ENCODE measurements at regions not wholly inside any gene's neighbourhood (a gene's known extent, or its start where the extent isn't known, plus 50 kb on each side); places are given as distances from the start of the nearest gene placed in this dataset.

DNA sequence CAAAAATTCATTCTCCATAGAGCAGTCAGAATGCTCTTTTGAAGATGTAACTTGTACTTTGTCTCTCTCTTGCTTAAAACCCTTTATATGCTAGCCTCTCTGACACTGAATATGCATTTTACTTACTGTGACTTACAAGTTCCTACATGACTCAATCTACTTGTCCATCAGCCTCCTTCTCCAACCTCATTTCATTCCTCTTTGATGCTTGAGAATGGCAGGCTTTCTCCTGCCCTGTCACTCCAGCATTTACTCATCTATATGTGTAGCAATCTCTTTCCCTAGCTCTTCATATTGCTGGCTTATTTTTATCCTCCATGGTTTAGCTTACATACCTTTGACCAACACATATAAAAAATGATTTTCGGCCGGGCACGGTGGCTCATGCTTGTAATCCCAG lies 561.9 kb downstream of the CCER1 start:
- no peaks in the 10 kb centered on the region for H3K36me3 ChIP-seq (ENCODE audit: control insufficient read depth in 2 of 2, extremely low read depth in 1 of 2, insufficient read depth in 2 of 2, low read length in 2 of 2)
- no peak overlapping the region for H3K27ac ChIP-seq (ENCODE audit: insufficient read depth, low read depth, low read length)
- no peak overlapping the region for H2AFZ ChIP-seq (ENCODE audit: low read depth, low read length)
- H3K79me2 ChIP-seq (ENCODE audit: control insufficient read depth, insufficient read depth, low read length) = no peaks in the 10 kb centered on the region
- no peak for DNase-seq (ENCODE audit: low read depth, low spot score)
- no peak overlapping the region for H3K4me2 ChIP-seq (ENCODE audit: insufficient read depth, low read length)
- no peaks in the 10 kb centered on the region for H3K9me3 ChIP-seq (replicated peaks; ENCODE audit: control insufficient read depth, insufficient read depth, low read length)
- H3K9me1 ChIP-seq (replicated peaks; ENCODE audit: control insufficient read depth, extremely low read depth, insufficient read depth, low read length) = no peaks in the 10 kb centered on the region
- no TSS peak for BruUV-seq (replicated peaks)
- no peaks in the 10 kb centered on the region for H3K27me3 ChIP-seq (ENCODE audit: control insufficient read depth in 2 of 2, insufficient read depth in 2 of 2, low read length in 2 of 2)
- POLR2A ChIA-PET = no interaction called here
- CTCF ChIA-PET = no interaction called here
- H3K9ac ChIP-seq (replicated peaks; ENCODE audit: extremely low read depth, insufficient read depth, low read length) = no peak overlapping the region
- H3K4me3 ChIP-seq (replicated peaks in 1 of 3; ENCODE audit: insufficient read depth in 1 of 3, low read depth in 1 of 3, low read length in 3 of 3) = no peak overlapping the region
- intact Hi-C loops (cut with micrococcal nuclease) (no loop called here), dilution Hi-C loops (cut with MboI; ENCODE audit: extremely low pct_ligation_motif_present, low sequenced_read_pairs) (no loop called here)
- FAIRE-seq = no peak
- no peak for TF ChIP-seq MYC (IDR thresholded peaks at IDR 0.05; ENCODE audit: low read depth, low read length)
- TF ChIP-seq GATA2 (IDR thresholded peaks at IDR 0.05; ENCODE audit: insufficient read depth, insufficient read length, low read depth, low read length) = no peak
- TF ChIP-seq FOS (IDR thresholded peaks at IDR 0.05; ENCODE audit: borderline replicate concordance, insufficient read depth, low read length) = no peak
- TF ChIP-seq CTCF (IDR thresholded peaks at IDR 0.05; ENCODE audit: extremely low read depth in 1 of 2, insufficient read depth in 1 of 2, low read depth in 1 of 2, low read length in 2 of 2) = no peak
- TF ChIP-seq POLR2AphosphoS5 (IDR thresholded peaks at IDR 0.05; ENCODE audit: insufficient read depth, low read depth, low read length) = no peak
- TF ChIP-seq JUN (IDR thresholded peaks at IDR 0.05; ENCODE audit: borderline replicate concordance, insufficient read depth, insufficient read length, low read depth) = no peak
- TF ChIP-seq MAX (IDR thresholded peaks at IDR 0.05; ENCODE audit: insufficient read depth, insufficient read length) = no peak
- no peak for TF ChIP-seq EZH2 (IDR thresholded peaks at IDR 0.05; ENCODE audit: borderline replicate concordance, low read depth, low read length, severe bottlenecking)
- TF ChIP-seq POLR2A (IDR thresholded peaks at IDR 0.05; ENCODE audit: low read depth, low read length) = no peak
- no peaks in the 10 kb centered on the region for H4K20me1 ChIP-seq (replicated peaks; ENCODE audit: control insufficient read depth, extremely low read depth, insufficient read depth, low read length)
- no peaks in the 10 kb centered on the region for H3K4me1 ChIP-seq (ENCODE audit: control insufficient read depth, extremely low read depth, insufficient read depth, low read length)
